IMR-90 (cell line): ENCODE measurements at regions not wholly inside any gene's neighbourhood (a gene's known extent, or its start where the extent isn't known, plus 50 kb on each side); places are given as distances from the start of the nearest gene placed in this dataset.

ENCODE experiments used
- ATAC-seq: fragments of 200-7000 bp; cut with Tn5 transposase; 2 replicates; pipeline ENCODE4 v1.9.1; 2020; ENCODE audit warnings: low read depth, mild to moderate bottlenecking, moderate library complexity
- BruUV-seq: library from RNA; stranded (reverse); fragments of 400-500 nt; replicated peaks from 2 replicates; lab custom pipeline; 2021; lab: Mats Ljungman, UMichigan
- CTCF ChIA-PET: fragments of 300-600 bp; formaldehyde crosslinking; extraction: SDS; loops from one replicate; lab custom pipeline; 2021; ENCODE audit warnings: antibody characterized with exemption; lab: Yijun Ruan, JAX
- POLR2A ChIA-PET: fragments of 300-600 bp; sonication (Branson Sonifier 250); formaldehyde crosslinking; loops from one replicate; lab custom pipeline; 2022; ENCODE audit warnings: antibody characterized with exemption; ENCODE audit not compliant: unreplicated experiment; lab: Charles Lee
- DNase-seq: peaks from one replicate; pipeline ENCODE4 v3.0.0; 2013
- H2AFZ ChIP-seq: replicated peaks from 2 replicates; pipeline ENCODE3; 2013; ENCODE audit warnings: low read length, mild to moderate bottlenecking; ENCODE audit not compliant: poor library complexity
- H2AK5ac ChIP-seq: 2 replicates; pipeline ENCODE4 v1.6.1; 2013; ENCODE audit warnings: low read depth, low read length, inconsistent platforms
- H2AK9ac ChIP-seq: replicated peaks from 2 replicates; pipeline ENCODE3; 2013; ENCODE audit warnings: mild to moderate bottlenecking, low read depth, low read length, moderate library complexity; ENCODE audit not compliant: poor library complexity
- H2BK120ac ChIP-seq: 2 replicates; pipeline ENCODE4 v1.6.1; 2013; ENCODE audit warnings: low read depth, low read length, inconsistent platforms
- H2BK15ac ChIP-seq: 3 replicates; pipeline ENCODE4 v1.6.1; 2013; ENCODE audit warnings: low read depth, low read length, inconsistent platforms
- H2BK20ac ChIP-seq: 2 replicates; pipeline ENCODE4 v1.6.1; 2013; ENCODE audit warnings: low read depth, mild to moderate bottlenecking, inconsistent platforms, low read length, moderate library complexity
- H2BK5ac ChIP-seq: 2 replicates; pipeline ENCODE4 v1.6.1; 2013; ENCODE audit warnings: mild to moderate bottlenecking, low read depth, low read length, inconsistent platforms; ENCODE audit not compliant: poor library complexity, severe bottlenecking
- H3K14ac ChIP-seq: replicated peaks from 2 replicates; pipeline ENCODE4 v1.6.1; 2013; ENCODE audit warnings: low read depth, low read length, inconsistent platforms
- H3K18ac ChIP-seq: 2 replicates; pipeline ENCODE4 v1.6.1; 2013; ENCODE audit warnings: low read depth, low read length, control low read depth
- H3K23ac ChIP-seq: 2 replicates; pipeline ENCODE4 v1.6.1; 2013; ENCODE audit warnings: low read depth, low read length, inconsistent platforms
- H3K27ac ChIP-seq: 2 replicates; pipeline ENCODE4 v1.5.1; 2013; ENCODE audit warnings: mild to moderate bottlenecking, control low read depth, low read length; ENCODE audit not compliant: insufficient read depth
- H3K27me3 ChIP-seq: 2 replicates; pipeline ENCODE4 v1.6.1; 2013; ENCODE audit warnings: low read length; ENCODE audit not compliant: control insufficient read depth, insufficient read depth
- H3K36me3 ChIP-seq: 2 replicates; pipeline ENCODE4 v1.6.1; 2013; ENCODE audit warnings: low read length, mixed read lengths; ENCODE audit not compliant: control insufficient read depth, insufficient read depth
- H3K4ac ChIP-seq: 2 replicates; pipeline ENCODE4 v1.6.1; 2013; ENCODE audit warnings: low read depth, low read length, inconsistent platforms
- H3K4me1 ChIP-seq: 2 replicates; pipeline ENCODE4 v1.6.1; 2013; ENCODE audit warnings: low read length, mixed read lengths; ENCODE audit not compliant: control insufficient read depth, insufficient read depth
- H3K4me2 ChIP-seq: 2 replicates; pipeline ENCODE4 v1.6.1; 2013; ENCODE audit warnings: low read depth, mild to moderate bottlenecking, control low read depth, low read length, moderate library complexity
- H3K4me3 ChIP-seq: 2 replicates; pipeline ENCODE4 v1.5.1; 2013; ENCODE audit warnings: low read depth, mild to moderate bottlenecking, control low read depth, low read length, moderate library complexity; ENCODE audit not compliant: insufficient read depth
- H3K56ac ChIP-seq: 2 replicates; pipeline ENCODE4 v1.6.1; 2013; ENCODE audit warnings: low read length, inconsistent platforms; ENCODE audit not compliant: insufficient read depth; ENCODE audit errors: extremely low read depth
- H3K79me1 ChIP-seq, 2 experiments: 2 replicates each; pipeline ENCODE4 v1.6.1; 2013; ENCODE audit warnings: low read length in 2 of 2, inconsistent platforms in 1 of 2, low read depth in 1 of 2
- H3K9ac ChIP-seq: 2 replicates; pipeline ENCODE4 v1.6.1; 2013; ENCODE audit warnings: low read depth, low read length, control low read depth
- H3K9me1 ChIP-seq: 2 replicates; pipeline ENCODE4 v1.6.1; 2013; ENCODE audit warnings: low read length, inconsistent platforms; ENCODE audit not compliant: insufficient read depth
- H3K9me3 ChIP-seq: 2 replicates; pipeline ENCODE4 v1.6.1; 2013; ENCODE audit warnings: low read length; ENCODE audit not compliant: control insufficient read depth, insufficient read depth
- H4K20me1 ChIP-seq: 2 replicates; pipeline ENCODE4 v1.6.1; 2013; ENCODE audit warnings: low read length, inconsistent platforms; ENCODE audit not compliant: insufficient read depth
- H4K5ac ChIP-seq: 2 replicates; pipeline ENCODE4 v1.6.1; 2013; ENCODE audit warnings: mild to moderate bottlenecking, low read depth, low read length, control low read depth
- H4K8ac ChIP-seq, 2 experiments: 2 replicates each; pipeline ENCODE4 v1.6.1; 2013; ENCODE audit warnings: low read depth in 2 of 2, low read length in 2 of 2, control low read depth in 1 of 2, inconsistent platforms in 1 of 2
- H4K91ac ChIP-seq: 2 replicates; pipeline ENCODE4 v1.6.1; 2013; ENCODE audit warnings: low read depth, low read length, inconsistent platforms; ENCODE audit not compliant: insufficient read depth
- BHLHE40 ChIP-seq: fragments of 150-350 bp; IDR thresholded peaks from 2 replicates; pipeline ENCODE4 v1.6.1; 2016; ENCODE audit warnings: mild to moderate bottlenecking, low read depth, low read length
- CEBPB ChIP-seq: IDR thresholded peaks from 2 replicates; pipeline ENCODE4 v1.6.1; 2012; ENCODE audit warnings: low read depth, low read length, improper control_type of control experiment
- CHD1 ChIP-seq: IDR thresholded peaks from 2 replicates; pipeline ENCODE4 v1.6.1; 2012; ENCODE audit warnings: low read depth, low read length, improper control_type of control experiment
- FOS ChIP-seq: fragments of 150-350 bp; IDR thresholded peaks from 2 replicates; pipeline ENCODE4 v1.6.1; 2016; ENCODE audit warnings: low read depth, low read length
- MAFK ChIP-seq: IDR thresholded peaks from 2 replicates; pipeline ENCODE4 v1.6.1; 2012; ENCODE audit warnings: low read depth, low read length, improper control_type of control experiment
- MAZ ChIP-seq: IDR thresholded peaks from 2 replicates; pipeline ENCODE4 v1.6.1; 2012; ENCODE audit warnings: low read depth, mild to moderate bottlenecking, low read length, improper control_type of control experiment, moderate library complexity, borderline replicate concordance
- MXI1 ChIP-seq: IDR thresholded peaks from 2 replicates; pipeline ENCODE4 v1.6.1; 2012; ENCODE audit warnings: low read depth, mild to moderate bottlenecking, low read length, moderate library complexity, borderline replicate concordance
- POLR2A ChIP-seq: IDR thresholded peaks from 2 replicates; pipeline ENCODE4 v1.6.1; 2012; ENCODE audit warnings: mild to moderate bottlenecking, low read depth, low read length
- RAD21 ChIP-seq: IDR thresholded peaks from 2 replicates; pipeline ENCODE4 v1.6.1; 2012; ENCODE audit warnings: low read length, improper control_type of control experiment
- RCOR1 ChIP-seq: IDR thresholded peaks from 2 replicates; pipeline ENCODE4 v1.6.1; 2012; ENCODE audit warnings: mild to moderate bottlenecking, low read length, improper control_type of control experiment; ENCODE audit not compliant: insufficient replicate concordance
- RFX5 ChIP-seq: IDR thresholded peaks from 2 replicates; pipeline ENCODE4 v1.8.0; 2012; ENCODE audit warnings: low read depth, mild to moderate bottlenecking, low read length, moderate library complexity
- WGBS, 2 experiments: methylation state at CpG; one replicate each; pipeline versions ENCODE4 v1.1.5 to v1.1.7; 2013; ENCODE audit warnings: missing lambda C conversion rate in 2 of 2; ENCODE audit not compliant: insufficient read length in 1 of 2; ENCODE audit errors: extremely low coverage in 2 of 2; 5-methylcytosine and 5-hydroxymethylcytosine counted together
- dilution Hi-C: fragments of 300-500 bp; cut with HindIII; formaldehyde crosslinking; loops from one replicate; pipeline ENCODE4 v1.14.3; 2018; ENCODE audit warnings: low sequenced_read_pairs; ENCODE audit not compliant: unreplicated experiment
- in situ Hi-C: fragments of 300-500 bp; cut with MboI; formaldehyde crosslinking; loops from 3 replicates; pipeline ENCODE4 v1.14.3; 2019; ENCODE audit warnings: low sequenced_read_pairs, inconsistent platforms, mixed read lengths
- intact Hi-C: fragments of 100-400 bp; cut with micrococcal nuclease; formaldehyde crosslinking; loops from 2 replicates; pipeline ENCODE4 v1.10.0; 2022
- TF ChIP-seq, protein P1 (sequence below): conservative IDR thresholded peaks from 2 replicates; pipeline ENCODE4 v1.5.1; 2012; ENCODE audit warnings: mild to moderate bottlenecking, low read depth, low read length, improper control_type of control experiment
- TF ChIP-seq, protein P2 (sequence below): fragments of 150-350 bp; IDR thresholded peaks from 2 replicates; pipeline ENCODE4 v1.6.1; 2017; ENCODE audit warnings: mild to moderate bottlenecking, antibody characterized with exemption, low read length, low read depth
- TF ChIP-seq, protein P3 (sequence below): fragments of 150-350 bp; IDR thresholded peaks from 2 replicates; pipeline ENCODE4 v1.6.1; 2016; ENCODE audit warnings: low read depth, mild to moderate bottlenecking, low read length, moderate library complexity, borderline replicate concordance

DNA sequence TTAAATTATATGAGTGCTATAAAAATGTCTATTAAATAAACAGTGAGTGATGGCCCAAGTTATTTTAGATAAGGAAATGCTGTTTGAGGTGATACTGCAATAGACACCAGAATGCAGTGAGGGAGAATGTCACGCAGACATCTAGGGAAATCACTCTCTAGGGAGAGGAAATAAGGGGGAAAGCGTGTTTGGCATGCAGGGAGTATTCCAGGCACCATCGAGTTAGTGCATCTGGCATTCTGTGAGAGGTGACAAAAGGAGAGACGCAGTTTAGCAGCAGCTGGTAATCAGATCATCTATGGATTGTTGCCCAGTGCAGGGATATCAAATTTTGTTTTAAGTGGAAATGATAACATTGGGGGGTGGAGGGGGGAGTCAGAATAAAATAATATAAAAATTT, 175.4 kb upstream of the NETO1 start:
- no peak overlapping the region for H3K9ac ChIP-seq
- dilution Hi-C loops (no loop called here), in situ Hi-C loops (no loop called here), intact Hi-C loops (no loop called here)
- no peak overlapping the region for H4K5ac ChIP-seq
- no peaks in the 10 kb centered on the region for H3K4me1 ChIP-seq
- BruUV-seq = no TSS peak
- H3K4me2 ChIP-seq = no peak overlapping the region
- no peaks in the 10 kb centered on the region; the same call in 1 of the 2 replicates for H3K27me3 ChIP-seq
- H2BK120ac ChIP-seq = no peak overlapping the region
- no peak overlapping the region for H2BK15ac ChIP-seq
- no peak overlapping the region for H2AK5ac ChIP-seq
- no peak overlapping the region for H3K4ac ChIP-seq
- ATAC-seq (no peak), DNase-seq (no peak)
- CTCF ChIA-PET = no interaction called here
- POLR2A ChIA-PET = no interaction called here
- H2AK9ac ChIP-seq = no peak overlapping the region
- no peak overlapping the region for H3K56ac ChIP-seq
- no peak overlapping the region for H2BK20ac ChIP-seq
- H3K9me3 ChIP-seq = peaks cover 2% of the 10 kb centered on the region; the same call in 1 of the 2 replicates
- no peak overlapping the region for H3K18ac ChIP-seq
- H2BK5ac ChIP-seq = no peak overlapping the region
- 0% methylated on average over 1 of the region's 4 CpGs; no CpG with 5 or more reads in 1 of the 2 experiments for WGBS, 2 experiments
- H4K20me1 ChIP-seq = no peaks in the 10 kb centered on the region
- no peak overlapping the region for H4K8ac ChIP-seq
- H3K27ac ChIP-seq = no peak overlapping the region
- H2AFZ ChIP-seq = no peak overlapping the region
- H3K79me1 ChIP-seq = no peaks in the 10 kb centered on the region
- no peak overlapping the region for H3K23ac ChIP-seq
- TF ChIP-seq CEBPB (no peak), RAD21 (no peak), BHLHE40 (no peak), CHD1 (no peak), FOS (no peak), MAZ (no peak), POLR2A (no peak), RFX5 (no peak), RCOR1 (no peak), MXI1 (no peak), MAFK (no peak)
- TF ChIP-seq, protein P1, sequence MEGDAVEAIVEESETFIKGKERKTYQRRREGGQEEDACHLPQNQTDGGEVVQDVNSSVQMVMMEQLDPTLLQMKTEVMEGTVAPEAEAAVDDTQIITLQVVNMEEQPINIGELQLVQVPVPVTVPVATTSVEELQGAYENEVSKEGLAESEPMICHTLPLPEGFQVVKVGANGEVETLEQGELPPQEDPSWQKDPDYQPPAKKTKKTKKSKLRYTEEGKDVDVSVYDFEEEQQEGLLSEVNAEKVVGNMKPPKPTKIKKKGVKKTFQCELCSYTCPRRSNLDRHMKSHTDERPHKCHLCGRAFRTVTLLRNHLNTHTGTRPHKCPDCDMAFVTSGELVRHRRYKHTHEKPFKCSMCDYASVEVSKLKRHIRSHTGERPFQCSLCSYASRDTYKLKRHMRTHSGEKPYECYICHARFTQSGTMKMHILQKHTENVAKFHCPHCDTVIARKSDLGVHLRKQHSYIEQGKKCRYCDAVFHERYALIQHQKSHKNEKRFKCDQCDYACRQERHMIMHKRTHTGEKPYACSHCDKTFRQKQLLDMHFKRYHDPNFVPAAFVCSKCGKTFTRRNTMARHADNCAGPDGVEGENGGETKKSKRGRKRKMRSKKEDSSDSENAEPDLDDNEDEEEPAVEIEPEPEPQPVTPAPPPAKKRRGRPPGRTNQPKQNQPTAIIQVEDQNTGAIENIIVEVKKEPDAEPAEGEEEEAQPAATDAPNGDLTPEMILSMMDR = no peak
- TF ChIP-seq, protein P2, sequence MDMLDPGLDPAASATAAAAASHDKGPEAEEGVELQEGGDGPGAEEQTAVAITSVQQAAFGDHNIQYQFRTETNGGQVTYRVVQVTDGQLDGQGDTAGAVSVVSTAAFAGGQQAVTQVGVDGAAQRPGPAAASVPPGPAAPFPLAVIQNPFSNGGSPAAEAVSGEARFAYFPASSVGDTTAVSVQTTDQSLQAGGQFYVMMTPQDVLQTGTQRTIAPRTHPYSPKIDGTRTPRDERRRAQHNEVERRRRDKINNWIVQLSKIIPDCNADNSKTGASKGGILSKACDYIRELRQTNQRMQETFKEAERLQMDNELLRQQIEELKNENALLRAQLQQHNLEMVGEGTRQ = no peak
- TF ChIP-seq, protein P3, sequence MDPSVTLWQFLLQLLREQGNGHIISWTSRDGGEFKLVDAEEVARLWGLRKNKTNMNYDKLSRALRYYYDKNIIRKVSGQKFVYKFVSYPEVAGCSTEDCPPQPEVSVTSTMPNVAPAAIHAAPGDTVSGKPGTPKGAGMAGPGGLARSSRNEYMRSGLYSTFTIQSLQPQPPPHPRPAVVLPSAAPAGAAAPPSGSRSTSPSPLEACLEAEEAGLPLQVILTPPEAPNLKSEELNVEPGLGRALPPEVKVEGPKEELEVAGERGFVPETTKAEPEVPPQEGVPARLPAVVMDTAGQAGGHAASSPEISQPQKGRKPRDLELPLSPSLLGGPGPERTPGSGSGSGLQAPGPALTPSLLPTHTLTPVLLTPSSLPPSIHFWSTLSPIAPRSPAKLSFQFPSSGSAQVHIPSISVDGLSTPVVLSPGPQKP = no peak
- H3K9me1 ChIP-seq = no peaks in the 10 kb centered on the region
- no peaks in the 10 kb centered on the region for H3K36me3 ChIP-seq
- no peak overlapping the region for H3K4me3 ChIP-seq
- H3K14ac ChIP-seq = no peak overlapping the region
- no peak overlapping the region for H4K91ac ChIP-seq
